SK-N-SH (cell line): ENCODE measurements at regions not wholly inside any gene's neighbourhood (a gene's known extent, or its start where the extent isn't known, plus 50 kb on each side); places are given as distances from the start of the nearest gene placed in this dataset.

Experiments
- CTCF ChIA-PET: fragments of 300-600, 350-600 bp; formaldehyde crosslinking; extraction: SDS; loops from one replicate; lab custom pipeline; 2021; lab: Yijun Ruan, JAX
- POLR2A ChIA-PET: fragments of 350-600 bp; sonication (Branson Sonifier 250); formaldehyde crosslinking; extraction: SDS; loops from one replicate; lab custom pipeline; 2020; ENCODE audit warnings: antibody characterized with exemption, inconsistent platforms; lab: Yijun Ruan, JAX
- DNase-seq: peaks from one replicate; pipeline ENCODE4 v3.0.0; 2012
- H2AFZ ChIP-seq: fragments of 200-600 bp; sonication (generic); 2 replicates; pipeline ENCODE4 v1.8.1; 2016; ENCODE audit warnings: antibody characterized with exemption, mild to moderate bottlenecking, low read depth
- H3F3A ChIP-seq: fragments of 200-600 bp; sonication (generic); replicated peaks from 2 replicates; pipeline ENCODE3; 2016; ENCODE audit warnings: antibody characterized with exemption, mild to moderate bottlenecking; ENCODE audit not compliant: insufficient read depth
- H3K27ac ChIP-seq, 2 experiments: fragments of 200-500 bp in 1 of 2; fragments of 200-600 bp in 1 of 2; sonication (Bioruptor generic) in 1 of 2; sonication (generic), shearing (Covaris generic) in 1 of 2; 2 replicates each; pipeline versions ENCODE4 v1.5.1 to v1.6.1; 2014 to 2016; ENCODE audit warnings: low read depth in 2 of 2, inconsistent platforms in 1 of 2, low read length in 1 of 2, mild to moderate bottlenecking in 1 of 2, mixed read lengths in 1 of 2
- H3K27me3 ChIP-seq: fragments of 200-600 bp; sonication (generic), shearing (Covaris generic); 2 replicates; pipeline ENCODE4 v1.6.1; 2016; ENCODE audit warnings: mixed run types; ENCODE audit not compliant: insufficient read depth
- H3K36me3 ChIP-seq, 2 experiments: fragments of 200-500 bp in 1 of 2; fragments of 200-600 bp in 1 of 2; sonication (Bioruptor generic) in 1 of 2; sonication (generic) in 1 of 2; replicated peaks in 1 of 2; 2 replicates each; pipeline versions ENCODE3 to v1.5.1; 2014 to 2016; ENCODE audit warnings: low read length in 1 of 2, mild to moderate bottlenecking in 1 of 2; ENCODE audit not compliant: insufficient read depth in 2 of 2, control insufficient read depth in 1 of 2
- H3K4me1 ChIP-seq, 2 experiments: fragments of 200-500 bp in 1 of 2; fragments of 200-600 bp in 1 of 2; sonication (Bioruptor generic) in 1 of 2; sonication (generic), shearing (Covaris generic) in 1 of 2; 2 replicates each; pipeline versions ENCODE4 v1.5.1 to v1.6.1; 2014 to 2016; ENCODE audit warnings: low read depth in 1 of 2, low read length in 1 of 2, mixed run types in 1 of 2; ENCODE audit not compliant: insufficient read depth in 2 of 2, control insufficient read depth in 1 of 2
- H3K4me2 ChIP-seq: fragments of 200-600 bp; sonication (generic), shearing (Covaris generic); 2 replicates; pipeline ENCODE4 v1.6.1; 2017; ENCODE audit warnings: mixed run types
- H3K4me3 ChIP-seq, 2 experiments: fragments of 200-500 bp in 1 of 2; fragments of 200-600 bp in 1 of 2; sonication (Bioruptor generic) in 1 of 2; sonication (generic), shearing (Covaris generic) in 1 of 2; 2 replicates each; pipeline versions ENCODE4 v1.5.1 to v1.8.1; 2014 to 2016; ENCODE audit warnings: low read depth in 2 of 2, inconsistent platforms in 1 of 2, low read length in 1 of 2, mild to moderate bottlenecking in 1 of 2, mixed read lengths in 1 of 2, moderate library complexity in 1 of 2
- H3K79me2 ChIP-seq: fragments of 200-600 bp; sonication (generic); 2 replicates; pipeline ENCODE4 v1.8.1; 2017; ENCODE audit warnings: mild to moderate bottlenecking; ENCODE audit not compliant: insufficient read depth
- H3K9ac ChIP-seq: fragments of 200-600 bp; sonication (generic); 2 replicates; pipeline ENCODE4 v1.6.1; 2017; ENCODE audit warnings: mixed run types
- H3K9me2 ChIP-seq: fragments of 200-600 bp; sonication (generic); 2 replicates; pipeline ENCODE4 v1.6.1; 2017; ENCODE audit warnings: mixed run types
- H3K9me3 ChIP-seq: fragments of 200-600 bp; sonication (generic); 2 replicates; pipeline ENCODE4 v1.6.1; 2017; ENCODE audit warnings: mixed run types, mild to moderate bottlenecking, moderate library complexity
- H4K20me1 ChIP-seq: fragments of 200-600 bp; sonication (generic); 2 replicates; pipeline ENCODE4 v1.6.1; 2017; ENCODE audit warnings: mild to moderate bottlenecking, mixed run types; ENCODE audit not compliant: insufficient read depth
- CHD2 ChIP-seq: fragments of 150-350 bp; IDR thresholded peaks from 2 replicates; pipeline ENCODE4 v1.6.1; 2018; ENCODE audit warnings: low read length; ENCODE audit not compliant: partially characterized antibody
- CTCF ChIP-seq: fragments of 200-600 bp; sonication (generic); IDR thresholded peaks from 2 replicates; pipeline ENCODE4 v1.6.1; 2017; ENCODE audit warnings: antibody characterized with exemption, mild to moderate bottlenecking, moderate library complexity
- ELF1 ChIP-seq: IDR thresholded peaks from 2 replicates; pipeline ENCODE4 v1.4.0; 2012
- EP300 ChIP-seq, 2 experiments: IDR thresholded peaks; 2 replicates each; pipeline versions ENCODE4 v1.4.0 to v1.6.1; 2012; ENCODE audit warnings: borderline replicate concordance in 1 of 2, low read depth in 1 of 2, low read length in 1 of 2
- EZH2phosphoT487 ChIP-seq: fragments of 200-600 bp; sonication (generic); IDR thresholded peaks from 2 replicates; pipeline ENCODE4 v1.6.1; 2017; ENCODE audit warnings: low read depth, mixed run types, mild to moderate bottlenecking, antibody characterized with exemption, moderate library complexity, borderline replicate concordance
- FOSL2 ChIP-seq: IDR thresholded peaks from 2 replicates; pipeline ENCODE4 v1.4.0; 2012; ENCODE audit warnings: low read depth, mild to moderate bottlenecking, moderate library complexity, borderline replicate concordance
- FOXM1 ChIP-seq: IDR thresholded peaks from 2 replicates; pipeline ENCODE4 v1.4.0; 2012; ENCODE audit warnings: low read depth, mild to moderate bottlenecking
- GABPA ChIP-seq: IDR thresholded peaks from 2 replicates; pipeline ENCODE4 v1.4.0; 2012; ENCODE audit warnings: low read depth, mild to moderate bottlenecking
- JUND ChIP-seq: IDR thresholded peaks from 2 replicates; pipeline ENCODE4 v1.4.0; 2012
- MEF2A ChIP-seq: IDR thresholded peaks from 2 replicates; pipeline ENCODE4 v1.4.0; 2012; ENCODE audit warnings: low read depth, borderline replicate concordance
- RAD21 ChIP-seq: IDR thresholded peaks from 2 replicates; pipeline ENCODE4 v1.6.1; 2012; ENCODE audit warnings: mild to moderate bottlenecking, low read length
- REST ChIP-seq: IDR thresholded peaks from 2 replicates; pipeline ENCODE4 v1.6.1; 2012; ENCODE audit warnings: mild to moderate bottlenecking, low read depth, low read length, moderate library complexity
- RFX5 ChIP-seq: IDR thresholded peaks from 2 replicates; pipeline ENCODE4 v1.6.1; 2012; ENCODE audit warnings: mild to moderate bottlenecking, improper control_type of control experiment, low read length
- SIN3A ChIP-seq: IDR thresholded peaks from 2 replicates; pipeline ENCODE4 v1.6.1; 2012; ENCODE audit warnings: low read depth, mild to moderate bottlenecking, low read length, moderate library complexity, borderline replicate concordance
- SMC3 ChIP-seq: IDR thresholded peaks from 2 replicates; pipeline ENCODE4 v1.6.1; 2012; ENCODE audit warnings: low read depth, low read length, improper control_type of control experiment
- TAF1 ChIP-seq: IDR thresholded peaks from 2 replicates; pipeline ENCODE4 v1.6.1; 2012; ENCODE audit warnings: low read depth, mild to moderate bottlenecking, low read length, moderate library complexity, borderline replicate concordance
- TEAD4 ChIP-seq: IDR thresholded peaks from 2 replicates; pipeline ENCODE4 v1.4.0; 2012; ENCODE audit warnings: mild to moderate bottlenecking, borderline replicate concordance; ENCODE audit not compliant: insufficient read depth
- WGBS: methylation state at CpG from one replicate; pipeline ENCODE4 v1.1.6; 2017; ENCODE audit warnings: low lambda C conversion rate; 5-methylcytosine and 5-hydroxymethylcytosine counted together
- TF ChIP-seq, protein P1 (sequence below): IDR thresholded peaks from 2 replicates; pipeline ENCODE4; 2012
- TF ChIP-seq, protein P2 (sequence below): IDR thresholded peaks from 2 replicates; pipeline ENCODE4 v1.4.0; 2012; ENCODE audit warnings: low read depth, borderline replicate concordance

- H3K36me3 ChIP-seq: no peaks in the 10 kb centered on the region
- POLR2A ChIA-PET: no interaction called here
- no peak overlapping the region for H3K9ac ChIP-seq
These were observed 76.7 kb upstream of the IGSF1 start for GRCh38 chrX:131365766-131366165.

More at GRCh38 chrX:131365766-131366165, 76.7 kb upstream of the IGSF1 start:
- H3F3A ChIP-seq: no peaks in the 10 kb centered on the region
- H4K20me1 ChIP-seq: no peaks in the 10 kb centered on the region
- CTCF ChIA-PET: interaction anchor here (0.6 kb wide), 1 partner anchor 371 kb away, joined by 3 read pairs; no protein-coding TSS in a partner anchor
- no peak overlapping the region for H3K4me2 ChIP-seq
- no peak overlapping the region for H2AFZ ChIP-seq
- no peak overlapping the region for H3K4me3 ChIP-seq
- no peaks in the 10 kb centered on the region for H3K9me3 ChIP-seq
- WGBS: 31% methylated on average over 3 of the region's 3 CpGs
- no peaks in the 10 kb centered on the region for H3K79me2 ChIP-seq
- no peaks in the 10 kb centered on the region for H3K9me2 ChIP-seq
- no peaks in the 10 kb centered on the region; a peak in 1 of 4 replicates for H3K4me1 ChIP-seq
- no peaks in the 10 kb centered on the region; the same call in 1 of the 2 replicates for H3K27me3 ChIP-seq
- no peak for DNase-seq
- H3K27ac ChIP-seq: no peak overlapping the region
- TF ChIP-seq CTCF (no peak), TAF1 (no peak), RAD21 (no peak), RFX5 (no peak), CHD2 (no peak), FOXM1 (no peak), JUND (no peak), TEAD4 (no peak), FOSL2 (no peak), SIN3A (no peak), REST (no peak), ELF1 (no peak), EZH2phosphoT487 (no peak), MEF2A (no peak), SMC3 (no peak), EP300 (IDR thresholded peaks at IDR 0.05; ENCODE audit: borderline replicate concordance in 1 of 2, low read depth in 1 of 2, low read length in 1 of 2) (no peak), GABPA (no peak)
- TF ChIP-seq, protein P1, sequence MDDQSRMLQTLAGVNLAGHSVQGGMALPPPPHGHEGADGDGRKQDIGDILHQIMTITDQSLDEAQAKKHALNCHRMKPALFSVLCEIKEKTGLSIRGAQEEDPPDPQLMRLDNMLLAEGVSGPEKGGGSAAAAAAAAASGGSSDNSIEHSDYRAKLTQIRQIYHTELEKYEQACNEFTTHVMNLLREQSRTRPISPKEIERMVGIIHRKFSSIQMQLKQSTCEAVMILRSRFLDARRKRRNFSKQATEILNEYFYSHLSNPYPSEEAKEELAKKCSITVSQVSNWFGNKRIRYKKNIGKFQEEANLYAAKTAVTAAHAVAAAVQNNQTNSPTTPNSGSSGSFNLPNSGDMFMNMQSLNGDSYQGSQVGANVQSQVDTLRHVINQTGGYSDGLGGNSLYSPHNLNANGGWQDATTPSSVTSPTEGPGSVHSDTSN: no peak
- TF ChIP-seq, protein P2, sequence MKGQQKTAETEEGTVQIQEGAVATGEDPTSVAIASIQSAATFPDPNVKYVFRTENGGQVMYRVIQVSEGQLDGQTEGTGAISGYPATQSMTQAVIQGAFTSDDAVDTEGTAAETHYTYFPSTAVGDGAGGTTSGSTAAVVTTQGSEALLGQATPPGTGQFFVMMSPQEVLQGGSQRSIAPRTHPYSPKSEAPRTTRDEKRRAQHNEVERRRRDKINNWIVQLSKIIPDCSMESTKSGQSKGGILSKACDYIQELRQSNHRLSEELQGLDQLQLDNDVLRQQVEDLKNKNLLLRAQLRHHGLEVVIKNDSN: no peak
- TF ChIP-seq, all 33 proteins: peak for 0
